Stimulated activated naive CD8-positive, alpha-beta T cell treated with anti-CD3 and anti-CD28 coated beads, Interleukin-15, amount 100 ng/mL, for 72 hours (primary cell): ENCODE measurements at regions not wholly inside any gene's neighbourhood (a gene's known extent, or its start where the extent isn't known, plus 50 kb on each side); places are given as distances from the start of the nearest gene placed in this dataset.
"Not testable (repeated sequence)": the region's sequence is repeated elsewhere in the genome, so short reads cannot be mapped to it uniquely, and the experiment has no call there.

Experiments
- ATAC-seq: fragments of 150-1000 bp; cut with Tn5 transposase; 2 replicates; pipeline ENCODE4 v1.10.0; 2021; ENCODE audit warnings: mild to moderate bottlenecking, moderate library complexity
- DNase-seq, 2 donors: peaks; one replicate each; pipeline ENCODE4 v3.0.0; 2021 to 2022
- H3K27ac Mint-ChIP-seq, 2 donors: one replicate each; pipeline ENCODE4 v1.8.0; 2022; ENCODE audit warnings: mild to moderate bottlenecking in 2 of 2, mixed read lengths in 2 of 2, moderate library complexity in 2 of 2
- H3K27me3 Mint-ChIP-seq: one replicate; pipeline ENCODE4 v1.8.0; 2022; ENCODE audit warnings: mixed read lengths
- H3K4me1 Mint-ChIP-seq: one replicate; pipeline ENCODE4 v1.8.0; 2022; ENCODE audit warnings: mild to moderate bottlenecking, mixed read lengths
- H3K4me3 Mint-ChIP-seq, 2 donors: one replicate each; pipeline ENCODE4 v1.8.0; 2022; ENCODE audit warnings: mild to moderate bottlenecking in 2 of 2, mixed read lengths in 2 of 2, moderate library complexity in 1 of 2
- H3K9me3 Mint-ChIP-seq, 2 donors: one replicate each; pipeline ENCODE4 v1.8.0; 2022; ENCODE audit warnings: mixed read lengths in 2 of 2

GRCh38 chr6:145283209-145283608, 452.1 kb downstream of the EPM2A start:
- ATAC-seq, H3K9me3 Mint-ChIP-seq, H3K4me1 Mint-ChIP-seq, H3K27me3 Mint-ChIP-seq, H3K27ac Mint-ChIP-seq, H3K4me3 Mint-ChIP-seq, DNase-seq: not testable (repeated sequence)

- no peak overlapping the region for H3K27ac Mint-ChIP-seq
- no peaks in the 10 kb centered on the region for H3K27me3 Mint-ChIP-seq
- no peaks in the 10 kb centered on the region for H3K9me3 Mint-ChIP-seq
- DNase-seq (no peak), ATAC-seq (no peak)
- H3K4me3 Mint-ChIP-seq: no peak overlapping the region
- H3K4me1 Mint-ChIP-seq: no peaks in the 10 kb centered on the region
These were observed 451.5 kb downstream of the EPM2A start for GRCh38 chr6:145283856-145284255.

- Mint-ChIP-seq H3K9me3 (no peaks in the 10 kb centered on the region), H3K4me3 (no peak overlapping the region), H3K27ac (no peak overlapping the region)
These were observed 448.4 kb downstream of the EPM2A start for GRCh38 chr6:145286916-145287315.

GRCh38 chr6:145289573-145289972, 445.7 kb downstream of the EPM2A start:
- Mint-ChIP-seq H3K4me3 (no peak overlapping the region), H3K4me1 (no peaks in the 10 kb centered on the region), H3K9me3 (no peaks in the 10 kb centered on the region), H3K27ac (no peak overlapping the region), H3K27me3 (no peaks in the 10 kb centered on the region)
- ATAC-seq: no peak
- DNase-seq: no peak

More at GRCh38 chr6:145286916-145287315, 448.4 kb downstream of the EPM2A start:
- ATAC-seq (no peak), DNase-seq (no peak)
- H3K4me1 Mint-ChIP-seq: no peaks in the 10 kb centered on the region
- no peaks in the 10 kb centered on the region for H3K27me3 Mint-ChIP-seq

- no peaks in the 10 kb centered on the region for H3K9me3 Mint-ChIP-seq
- ATAC-seq: no peak
- no peaks in the 10 kb centered on the region for H3K27me3 Mint-ChIP-seq
- no peak for DNase-seq
- H3K27ac Mint-ChIP-seq: no peak overlapping the region
- H3K4me3 Mint-ChIP-seq: no peak overlapping the region
- H3K4me1 Mint-ChIP-seq: no peaks in the 10 kb centered on the region
These were observed 445.2 kb downstream of the EPM2A start for GRCh38 chr6:145290122-145290521.

GRCh38 chr6:145292066-145292465, 443.3 kb downstream of the EPM2A start:
- Mint-ChIP-seq H3K27me3 (no peaks in the 10 kb centered on the region), H3K9me3 (no peaks in the 10 kb centered on the region), H3K27ac (no peak overlapping the region), H3K4me1 (no peaks in the 10 kb centered on the region), H3K4me3 (no peak overlapping the region)
- DNase-seq (no peak), ATAC-seq (no peak)

- Mint-ChIP-seq H3K27ac (no peak overlapping the region), H3K4me3 (no peak overlapping the region), H3K4me1 (no peaks in the 10 kb centered on the region), H3K27me3 (no peaks in the 10 kb centered on the region), H3K9me3 (no peaks in the 10 kb centered on the region)
- ATAC-seq: no peak
- no peak for DNase-seq
These were observed 440.4 kb downstream of the EPM2A start for GRCh38 chr6:145294942-145295341.

- peaks cover 0 to 5% of the 10 kb centered on the region in 2 donors for H3K9me3 Mint-ChIP-seq
- H3K27me3 Mint-ChIP-seq: no peaks in the 10 kb centered on the region
- DNase-seq (no peak), ATAC-seq (no peak)
- no peaks in the 10 kb centered on the region for H3K4me1 Mint-ChIP-seq
- H3K27ac Mint-ChIP-seq: no peak overlapping the region
- H3K4me3 Mint-ChIP-seq: no peak overlapping the region
These were observed 439.6 kb downstream of the EPM2A start for GRCh38 chr6:145295746-145296145.

GRCh38 chr6:145305670-145306069, 429.6 kb downstream of the EPM2A start:
- H3K4me1 Mint-ChIP-seq: no peaks in the 10 kb centered on the region
- no peaks in the 10 kb centered on the region for H3K27me3 Mint-ChIP-seq
- H3K4me3 Mint-ChIP-seq: no peak overlapping the region
- DNase-seq (no peak), ATAC-seq (no peak)
- H3K27ac Mint-ChIP-seq: no peak overlapping the region
- peaks cover 0 to 2% of the 10 kb centered on the region in 2 donors for H3K9me3 Mint-ChIP-seq

GRCh38 chr6:145306489-145306888, 428.8 kb downstream of the EPM2A start:
- no peak overlapping the region for H3K4me3 Mint-ChIP-seq
- H3K27me3 Mint-ChIP-seq: no peaks in the 10 kb centered on the region
- no peak overlapping the region for H3K27ac Mint-ChIP-seq
- ATAC-seq (no peak), DNase-seq (no peak)
- H3K9me3 Mint-ChIP-seq: no peaks in the 10 kb centered on the region
- no peaks in the 10 kb centered on the region for H3K4me1 Mint-ChIP-seq

GRCh38 chr6:145309842-145310535, 425.3 kb downstream of the EPM2A start:
- no peak overlapping the region for H3K27ac Mint-ChIP-seq
- no peak overlapping the region for H3K4me3 Mint-ChIP-seq
- H3K4me1 Mint-ChIP-seq: no peaks in the 10 kb centered on the region
- H3K9me3 Mint-ChIP-seq: no peaks in the 10 kb centered on the region
- no peaks in the 10 kb centered on the region for H3K27me3 Mint-ChIP-seq
- ATAC-seq: no peak
- DNase-seq: no peak

- H3K4me3 Mint-ChIP-seq: no peak overlapping the region
- DNase-seq (no peak), ATAC-seq (no peak)
- peaks cover under 1% of the 10 kb centered on the region for H3K27me3 Mint-ChIP-seq
- no peak overlapping the region for H3K27ac Mint-ChIP-seq
- peaks cover 0 to 7% of the 10 kb centered on the region in 2 donors for H3K9me3 Mint-ChIP-seq
- H3K4me1 Mint-ChIP-seq: no peaks in the 10 kb centered on the region
These were observed 422.8 kb downstream of the EPM2A start for GRCh38 chr6:145312481-145312880.

- Mint-ChIP-seq H3K27me3 (peaks cover 7% of the 10 kb centered on the region), H3K27ac (no peak overlapping the region), H3K9me3 (peaks cover 2 to 7% of the 10 kb centered on the region in 2 donors), H3K4me3 (no peak overlapping the region), H3K4me1 (no peaks in the 10 kb centered on the region)
- DNase-seq (no peak), ATAC-seq (no peak)
These were observed 422.1 kb downstream of the EPM2A start for GRCh38 chr6:145313041-145313855.

- no peak for ATAC-seq
- Mint-ChIP-seq H3K4me1 (no peaks in the 10 kb centered on the region), H3K27ac (no peak overlapping the region), H3K4me3 (no peak overlapping the region), H3K27me3 (peaks cover 7% of the 10 kb centered on the region), H3K9me3 (peaks cover 7 to 12% of the 10 kb centered on the region in 2 donors)
- DNase-seq: no peak
These were observed 419.2 kb downstream of the EPM2A start for GRCh38 chr6:145315982-145316600.

GRCh38 chr6:145318952-145319351, 416.4 kb downstream of the EPM2A start:
- Mint-ChIP-seq H3K9me3 (peaks cover 7 to 12% of the 10 kb centered on the region in 2 donors), H3K4me1 (no peaks in the 10 kb centered on the region), H3K27ac (no peak overlapping the region), H3K27me3 (peaks cover 7% of the 10 kb centered on the region), H3K4me3 (no peak overlapping the region)
- ATAC-seq (no peak), DNase-seq (no peak)

- H3K4me3 Mint-ChIP-seq: no peak overlapping the region
- no peak overlapping the region for H3K27ac Mint-ChIP-seq
- H3K4me1 Mint-ChIP-seq: no peaks in the 10 kb centered on the region
- H3K9me3 Mint-ChIP-seq: peaks cover 7 to 12% of the 10 kb centered on the region in 2 donors
- DNase-seq (no peak), ATAC-seq (no peak)
- peaks cover 7% of the 10 kb centered on the region for H3K27me3 Mint-ChIP-seq
These were observed 415.7 kb downstream of the EPM2A start for GRCh38 chr6:145319605-145320004.
